ENCODE measurements at regions not wholly inside any gene's neighbourhood (a gene's known extent, or its start where the extent isn't known, plus 50 kb on each side); places are given as distances from the start of the nearest gene placed in this dataset.

- H3K4me3 ChIP-seq (ENCODE audit: low read depth, low read length), result no peak overlapping the region
- TF ChIP-seq, protein P1, sequence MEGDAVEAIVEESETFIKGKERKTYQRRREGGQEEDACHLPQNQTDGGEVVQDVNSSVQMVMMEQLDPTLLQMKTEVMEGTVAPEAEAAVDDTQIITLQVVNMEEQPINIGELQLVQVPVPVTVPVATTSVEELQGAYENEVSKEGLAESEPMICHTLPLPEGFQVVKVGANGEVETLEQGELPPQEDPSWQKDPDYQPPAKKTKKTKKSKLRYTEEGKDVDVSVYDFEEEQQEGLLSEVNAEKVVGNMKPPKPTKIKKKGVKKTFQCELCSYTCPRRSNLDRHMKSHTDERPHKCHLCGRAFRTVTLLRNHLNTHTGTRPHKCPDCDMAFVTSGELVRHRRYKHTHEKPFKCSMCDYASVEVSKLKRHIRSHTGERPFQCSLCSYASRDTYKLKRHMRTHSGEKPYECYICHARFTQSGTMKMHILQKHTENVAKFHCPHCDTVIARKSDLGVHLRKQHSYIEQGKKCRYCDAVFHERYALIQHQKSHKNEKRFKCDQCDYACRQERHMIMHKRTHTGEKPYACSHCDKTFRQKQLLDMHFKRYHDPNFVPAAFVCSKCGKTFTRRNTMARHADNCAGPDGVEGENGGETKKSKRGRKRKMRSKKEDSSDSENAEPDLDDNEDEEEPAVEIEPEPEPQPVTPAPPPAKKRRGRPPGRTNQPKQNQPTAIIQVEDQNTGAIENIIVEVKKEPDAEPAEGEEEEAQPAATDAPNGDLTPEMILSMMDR (IDR thresholded peaks at IDR 0.05; ENCODE audit: low read depth, low read length), result no peak
These were observed 119.1 kb upstream of the PHYHIPL start for GRCh38 chr10:59057345-59057744.

DNA sequence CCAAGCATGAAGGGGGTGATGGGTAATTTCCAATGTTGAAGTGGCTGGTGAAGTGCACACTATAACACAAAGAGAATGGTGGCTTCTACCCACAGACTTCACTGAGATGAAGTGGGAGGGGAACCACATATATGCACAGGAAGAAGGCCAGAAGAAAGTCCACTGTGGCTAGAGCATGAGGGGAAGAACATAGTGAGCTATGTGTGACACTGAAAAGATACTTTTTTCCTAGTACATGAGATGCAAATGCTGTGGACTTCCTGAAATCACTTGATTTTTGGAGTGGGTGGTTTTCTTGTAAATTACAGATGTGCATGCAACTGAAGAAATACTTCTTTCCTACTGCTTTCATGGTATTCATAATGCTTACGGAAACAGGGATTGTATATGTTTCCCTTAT, 115.6 kb upstream of the PHYHIPL start:
- H3K4me3 ChIP-seq (ENCODE audit: low read depth, low read length), result no peak overlapping the region
- TF ChIP-seq, protein P1 (IDR thresholded peaks at IDR 0.05; ENCODE audit: low read depth, low read length), result no peak

- H3K4me3 ChIP-seq (ENCODE audit: low read depth, low read length), result no peak overlapping the region
- TF ChIP-seq, protein P1 (IDR thresholded peaks at IDR 0.05; ENCODE audit: low read depth, low read length), result no peak
These were observed 113.0 kb upstream of the PHYHIPL start for GRCh38 chr10:59063491-59063890.

DNA sequence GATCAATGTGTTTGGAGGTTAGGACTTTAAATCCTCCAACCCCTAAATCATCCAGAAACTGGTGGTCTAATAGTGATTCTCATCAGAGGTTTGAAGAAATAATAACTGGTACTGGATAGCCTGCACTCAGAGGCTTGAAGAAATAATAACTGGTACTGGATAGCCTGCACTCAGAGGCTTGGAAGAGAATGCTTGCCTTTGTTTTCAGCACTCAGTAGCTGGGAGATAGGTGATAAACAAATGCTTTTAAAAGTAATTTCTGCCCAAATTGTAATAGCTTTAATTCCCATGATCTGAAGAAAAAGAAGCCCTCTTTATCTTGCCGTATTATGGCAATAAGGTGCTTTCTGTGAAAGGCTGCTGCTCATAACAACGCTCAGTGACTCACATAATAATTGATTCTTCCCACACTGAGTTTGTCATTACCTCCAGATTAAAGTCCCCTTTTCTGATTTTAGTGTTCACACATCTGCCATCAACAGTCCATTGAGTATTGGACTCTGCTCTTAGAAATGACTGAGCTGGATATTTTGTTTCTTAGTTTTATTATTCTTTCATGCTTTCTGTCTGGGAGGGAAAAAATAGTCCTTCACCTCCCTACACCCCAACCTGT, 112.3 kb upstream of the PHYHIPL start:
- H3K4me3 ChIP-seq (ENCODE audit: low read depth, low read length), result no peak overlapping the region
- TF ChIP-seq, protein P1 (IDR thresholded peaks at IDR 0.05; ENCODE audit: low read depth, low read length), result no peak

GRCh38 chr10:59064759-59065539, 111.5 kb upstream of the PHYHIPL start:
- TF ChIP-seq, protein P1 (IDR thresholded peaks at IDR 0.05; ENCODE audit: low read depth, low read length), result no peak

GRCh38 chr10:59068581-59069191, 107.8 kb upstream of the PHYHIPL start:
- no peak overlapping the region for H3K4me3 ChIP-seq (ENCODE audit: low read depth, low read length)
- TF ChIP-seq, protein P1 (IDR thresholded peaks at IDR 0.05; ENCODE audit: low read depth, low read length), result no peak

More at GRCh38 chr10:59064759-59065539, 111.5 kb upstream of the PHYHIPL start:
- H3K4me3 ChIP-seq (ENCODE audit: low read depth, low read length), result no peak overlapping the region

- TF ChIP-seq, protein P1 (IDR thresholded peaks at IDR 0.05; ENCODE audit: low read depth, low read length), result no peak
- H3K4me3 ChIP-seq (ENCODE audit: low read depth, low read length), result no peak overlapping the region
These were observed 104.4 kb upstream of the PHYHIPL start for GRCh38 chr10:59072038-59072437.

Measured in WI38 (cell line).